ACC112 (cell line): ENCODE measurements at regions not wholly inside any gene's neighbourhood (a gene's known extent, or its start where the extent isn't known, plus 50 kb on each side); places are given as distances from the start of the nearest gene placed in this dataset.
"Not testable (repeated sequence)": the region's sequence is repeated elsewhere in the genome, so short reads cannot be mapped to it uniquely, and the experiment has no call there.

Experiments used
- H2AFZ ChIP-seq: fragments of 200-600 bp; sonication (generic); one replicate; pipeline ENCODE4 v1.6.0; 2017; ENCODE audit warnings: antibody characterized with exemption, low read length; ENCODE audit not compliant: unreplicated experiment
- H3K27ac ChIP-seq: fragments of 200-600 bp; sonication (generic); 2 replicates; pipeline ENCODE4 v1.5.1; 2014; ENCODE audit warnings: low read depth, mild to moderate bottlenecking, antibody characterized with exemption, low read length, moderate library complexity
- H3K27me3 ChIP-seq: fragments of 200-600 bp; sonication (generic); 2 replicates; pipeline ENCODE4 v1.6.1; 2014; ENCODE audit warnings: mild to moderate bottlenecking, antibody characterized with exemption, low read length, moderate library complexity, mixed read lengths; ENCODE audit not compliant: insufficient read depth
- H3K36me3 ChIP-seq: fragments of 200-600 bp; sonication (generic); 2 replicates; pipeline ENCODE4 v1.6.1; 2016; ENCODE audit warnings: mild to moderate bottlenecking, antibody characterized with exemption, low read length, moderate library complexity, mixed read lengths; ENCODE audit not compliant: insufficient read depth
- H3K4me1 ChIP-seq: fragments of 200-600 bp; sonication (generic); one replicate; pipeline ENCODE4 v1.6.1; 2016; ENCODE audit warnings: low read length, mixed read lengths; ENCODE audit not compliant: insufficient read depth, unreplicated experiment, control insufficient read depth
- H3K4me3 ChIP-seq: fragments of 200-600 bp; sonication (generic); 2 replicates; pipeline ENCODE4 v1.5.1; 2014; ENCODE audit warnings: mild to moderate bottlenecking, low read depth, low read length
- H3K79me2 ChIP-seq: fragments of 200-600 bp; sonication (generic); one replicate; pipeline ENCODE4 v1.6.0; 2016; ENCODE audit warnings: low read length; ENCODE audit not compliant: control insufficient read depth, unreplicated experiment, insufficient read depth

- H3K36me3 ChIP-seq: no peaks in the 10 kb centered on the region
- no peaks in the 10 kb centered on the region for H3K79me2 ChIP-seq
- H3K27ac ChIP-seq: no peak overlapping the region
- no peaks in the 10 kb centered on the region for H3K27me3 ChIP-seq
- H3K4me3 ChIP-seq: no peak overlapping the region
- no peak overlapping the region for H2AFZ ChIP-seq
- H3K4me1 ChIP-seq: no peaks in the 10 kb centered on the region
These were observed 788.4 kb downstream of the SLC6A15 start for GRCh38 chr12:84124211-84124610.

- H3K27me3 ChIP-seq: no peaks in the 10 kb centered on the region
- H3K36me3 ChIP-seq: no peaks in the 10 kb centered on the region
- no peak overlapping the region for H3K27ac ChIP-seq
- no peaks in the 10 kb centered on the region for H3K79me2 ChIP-seq
- no peak overlapping the region for H2AFZ ChIP-seq
- no peaks in the 10 kb centered on the region for H3K4me1 ChIP-seq
- H3K4me3 ChIP-seq: no peak overlapping the region
These were observed 795.4 kb downstream of the SLC6A15 start for GRCh38 chr12:84117190-84117589.

- Histone ChIP-seq H3K27ac (no peak overlapping the region), H3K36me3 (no peaks in the 10 kb centered on the region), H3K4me3 (no peak overlapping the region), H3K27me3 (no peaks in the 10 kb centered on the region), H3K79me2 (no peaks in the 10 kb centered on the region), H3K4me1 (no peaks in the 10 kb centered on the region), H2AFZ (no peak overlapping the region)
These were observed 798.9 kb downstream of the SLC6A15 start for GRCh38 chr12:84113666-84114065.

- not testable (repeated sequence) for H3K4me3 ChIP-seq, H3K36me3 ChIP-seq, H3K27me3 ChIP-seq, H3K4me1 ChIP-seq, H2AFZ ChIP-seq, H3K79me2 ChIP-seq, H3K27ac ChIP-seq
These were observed 808.7 kb downstream of the SLC6A15 start for GRCh38 chr12:84103886-84104285.

GRCh38 chr12:84101963-84102362, 810.6 kb downstream of the SLC6A15 start:
- not testable (repeated sequence) for H3K27ac ChIP-seq, H3K4me1 ChIP-seq, H3K36me3 ChIP-seq, H3K79me2 ChIP-seq, H3K27me3 ChIP-seq, H3K4me3 ChIP-seq, H2AFZ ChIP-seq

DNA sequence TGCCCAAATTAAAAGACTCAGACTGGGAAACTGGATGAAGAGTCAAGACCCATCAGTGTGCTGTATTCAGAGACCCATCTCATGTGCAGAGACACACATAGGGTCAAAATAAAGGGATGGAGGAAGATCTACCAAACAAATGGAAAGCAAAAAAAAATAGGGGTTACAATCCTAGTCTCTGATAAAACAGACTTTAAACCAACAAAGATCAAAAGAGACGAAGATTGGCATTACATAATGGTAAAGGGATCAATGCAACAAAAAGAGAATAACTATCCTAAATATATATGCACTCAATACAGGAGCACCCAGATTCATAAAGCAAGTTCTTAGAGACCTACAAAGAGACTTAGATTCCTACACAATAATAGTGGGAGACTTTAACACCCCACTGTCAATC, 813.0 kb downstream of the SLC6A15 start:
- H3K27ac ChIP-seq, H3K4me1 ChIP-seq, H3K79me2 ChIP-seq, H2AFZ ChIP-seq, H3K4me3 ChIP-seq, H3K36me3 ChIP-seq, H3K27me3 ChIP-seq: not testable (repeated sequence)

- no peak overlapping the region for H3K4me3 ChIP-seq
- no peak overlapping the region for H3K27ac ChIP-seq
- no peak overlapping the region for H2AFZ ChIP-seq
- no peaks in the 10 kb centered on the region for H3K36me3 ChIP-seq
- H3K79me2 ChIP-seq: no peaks in the 10 kb centered on the region
- no peaks in the 10 kb centered on the region for H3K4me1 ChIP-seq
- no peaks in the 10 kb centered on the region for H3K27me3 ChIP-seq
These were observed 820.9 kb downstream of the SLC6A15 start for GRCh38 chr12:84091651-84092050.

DNA sequence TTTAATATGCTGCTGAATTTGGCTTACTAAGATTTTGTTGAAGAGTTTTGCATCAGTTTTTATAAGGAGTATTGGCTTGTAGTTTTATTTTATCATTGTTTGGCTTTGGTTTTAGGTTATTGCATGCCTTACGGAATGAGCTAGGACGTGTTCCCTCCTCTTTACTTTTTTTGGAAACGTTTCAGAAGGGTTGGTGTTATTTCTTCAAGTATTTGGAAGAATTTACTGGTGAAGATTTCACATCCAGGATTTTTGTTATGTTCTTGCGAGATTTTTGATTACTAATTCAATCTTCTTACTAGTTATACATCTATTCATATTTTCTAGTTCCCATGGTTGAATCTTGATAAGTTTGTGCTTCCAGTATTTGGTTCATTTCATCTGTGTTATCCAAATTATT, 823.2 kb downstream of the SLC6A15 start:
- H3K79me2 ChIP-seq: no peaks in the 10 kb centered on the region
- H3K4me1 ChIP-seq: no peaks in the 10 kb centered on the region
- no peak overlapping the region for H2AFZ ChIP-seq
- no peaks in the 10 kb centered on the region for H3K27me3 ChIP-seq
- H3K4me3 ChIP-seq: no peak overlapping the region
- H3K36me3 ChIP-seq: no peaks in the 10 kb centered on the region
- H3K27ac ChIP-seq: no peak overlapping the region

GRCh38 chr12:84085046-84085445, 827.6 kb downstream of the SLC6A15 start:
- Histone ChIP-seq H3K4me1 (no peaks in the 10 kb centered on the region), H3K27ac (no peak overlapping the region), H3K4me3 (no peak overlapping the region), H2AFZ (no peak overlapping the region), H3K79me2 (no peaks in the 10 kb centered on the region), H3K36me3 (no peaks in the 10 kb centered on the region), H3K27me3 (no peaks in the 10 kb centered on the region)

DNA sequence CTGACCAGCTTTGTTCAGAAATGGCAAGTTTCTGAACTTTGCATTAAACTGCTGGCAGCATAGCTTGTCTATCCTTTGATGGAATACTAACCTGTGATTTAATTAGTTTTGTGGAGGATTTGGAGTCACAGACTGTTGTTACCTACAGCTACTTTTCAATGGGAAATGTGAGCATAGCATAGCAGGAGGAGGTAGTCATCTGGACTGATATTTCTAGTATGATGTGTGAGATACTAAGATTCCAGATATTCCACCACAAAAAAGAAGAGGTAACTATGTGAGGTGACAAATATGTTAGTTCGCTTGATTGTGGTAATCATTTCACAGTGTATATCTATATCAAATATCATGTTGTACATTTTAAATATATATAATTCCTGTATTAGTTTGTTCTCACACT, 833.0 kb downstream of the SLC6A15 start:
- Histone ChIP-seq H3K4me3 (peak overlapping the region; percentile 64), H3K27me3 (no peaks in the 10 kb centered on the region), H3K36me3 (no peaks in the 10 kb centered on the region), H3K4me1 (peaks cover 5% of the 10 kb centered on the region), H3K27ac (peak overlapping the region; percentile 47), H2AFZ (peak overlapping the region; percentile 85), H3K79me2 (no peaks in the 10 kb centered on the region)

- no peaks in the 10 kb centered on the region for H3K36me3 ChIP-seq
- no peak overlapping the region for H3K4me3 ChIP-seq
- H3K27me3 ChIP-seq: no peaks in the 10 kb centered on the region
- H3K79me2 ChIP-seq: no peaks in the 10 kb centered on the region
- H3K27ac ChIP-seq: no peak overlapping the region
- peaks cover 5% of the 10 kb centered on the region for H3K4me1 ChIP-seq
- H2AFZ ChIP-seq: no peak overlapping the region
These were observed 834.9 kb downstream of the SLC6A15 start for GRCh38 chr12:84077679-84078078.

DNA sequence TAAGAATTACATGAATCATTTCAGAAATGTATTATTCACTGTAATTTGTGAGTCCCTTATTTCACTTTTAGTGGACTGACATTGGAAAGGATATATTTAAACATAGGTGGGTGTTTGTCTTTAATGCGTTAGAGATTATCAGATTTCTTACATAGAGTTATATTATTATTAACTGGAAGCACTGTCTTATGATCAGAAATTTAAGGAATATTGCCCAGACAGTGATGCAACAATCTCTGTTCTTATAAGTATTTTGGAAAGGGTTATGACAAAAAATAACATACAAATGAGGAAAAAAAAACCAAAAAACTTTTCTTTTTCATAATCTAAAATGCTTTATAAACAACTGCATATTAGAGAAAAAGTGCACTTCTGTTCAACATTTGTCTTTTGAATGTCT, 836.6 kb downstream of the SLC6A15 start:
- Histone ChIP-seq H3K36me3 (no peaks in the 10 kb centered on the region), H3K27me3 (no peaks in the 10 kb centered on the region), H3K4me3 (no peak overlapping the region), H3K79me2 (no peaks in the 10 kb centered on the region), H3K4me1 (peaks cover 5% of the 10 kb centered on the region), H2AFZ (no peak overlapping the region), H3K27ac (no peak overlapping the region)
